Neural progenitor cell (in vitro differentiated cells): ENCODE measurements at regions not wholly inside any gene's neighbourhood (a gene's known extent, or its start where the extent isn't known, plus 50 kb on each side); places are given as distances from the start of the nearest gene placed in this dataset.
"Not testable (repeated sequence)": the region's sequence is repeated elsewhere in the genome, so short reads cannot be mapped to it uniquely, and the experiment has no call there.

Experiments
- DNase-seq: peaks from one replicate; pipeline ENCODE4 v3.0.0-alpha.2; 2016; ENCODE audit warnings: low spot score
- H2AFZ ChIP-seq: fragments of 200-600 bp; sonication (generic); replicated peaks from 2 replicates; pipeline ENCODE4 v1.6.1; 2016; ENCODE audit warnings: antibody characterized with exemption
- H3F3A ChIP-seq: fragments of 200-600 bp; sonication (generic); 2 replicates; pipeline ENCODE4 v1.6.1; 2016; ENCODE audit warnings: antibody characterized with exemption, low read depth
- H3K27ac ChIP-seq: fragments of 200-600 bp; sonication (generic); 2 replicates; pipeline ENCODE4 v1.5.1; 2016; ENCODE audit warnings: mild to moderate bottlenecking
- H3K27me3 ChIP-seq: fragments of 200-600 bp; sonication (generic); 2 replicates; pipeline ENCODE4 v1.6.1; 2016; ENCODE audit warnings: mild to moderate bottlenecking, moderate library complexity
- H3K36me3 ChIP-seq: fragments of 200-600 bp; sonication (generic); 2 replicates; pipeline ENCODE4 v1.5.1; 2016
- H3K4me1 ChIP-seq: fragments of 200-600 bp; sonication (generic); 2 replicates; pipeline ENCODE4 v1.6.1; 2016; ENCODE audit warnings: mixed run types
- H3K4me2 ChIP-seq: fragments of 200-600 bp; sonication (generic); 2 replicates; pipeline ENCODE4 v1.6.1; 2016
- H3K4me3 ChIP-seq: fragments of 200-600 bp; sonication (generic); 2 replicates; pipeline ENCODE4 v1.5.1; 2016
- H3K79me2 ChIP-seq: fragments of 200-600 bp; sonication (generic); 2 replicates; pipeline ENCODE4 v1.6.1; 2016; ENCODE audit warnings: low read depth
- H3K9ac ChIP-seq: fragments of 200-600 bp; sonication (generic); 2 replicates; pipeline ENCODE4 v1.6.1; 2016
- H3K9me3 ChIP-seq: fragments of 200-600 bp; sonication (generic); 2 replicates; pipeline ENCODE4 v1.5.1; 2016; ENCODE audit warnings: low read depth
- H4K20me1 ChIP-seq: fragments of 200-600 bp; sonication (generic); 2 replicates; pipeline ENCODE4 v1.6.1; 2016; ENCODE audit warnings: low read depth
- H3K27ac Mint-ChIP-seq: 3 replicates; pipeline ENCODE4 v1.8.0; 2021; ENCODE audit warnings: mixed read lengths
- H3K27me3 Mint-ChIP-seq: 2 replicates; pipeline ENCODE4 v1.8.0; 2022; ENCODE audit warnings: low read depth, mild to moderate bottlenecking, inconsistent platforms, moderate library complexity, mixed read lengths; ENCODE audit not compliant: insufficient read depth
- H3K36me3 Mint-ChIP-seq: 3 replicates; pipeline ENCODE4 v1.8.0; 2021; ENCODE audit warnings: mixed read lengths
- H3K4me1 Mint-ChIP-seq: 3 replicates; pipeline ENCODE4 v1.8.0; 2021; ENCODE audit warnings: mixed read lengths
- H3K4me3 Mint-ChIP-seq: 3 replicates; pipeline ENCODE4 v1.8.0; 2021; ENCODE audit warnings: mild to moderate bottlenecking, moderate library complexity, mixed read lengths
- H3K9me3 Mint-ChIP-seq: 3 replicates; pipeline ENCODE4 v1.8.0; 2020; ENCODE audit warnings: mixed read lengths
- CTCF ChIP-seq: fragments of 200-600 bp; sonication (generic); IDR thresholded peaks from 2 replicates; pipeline ENCODE4 v1.5.1; 2017; ENCODE audit warnings: antibody characterized with exemption, mild to moderate bottlenecking
- EZH2 ChIP-seq: fragments of 200-600 bp; sonication (generic); IDR thresholded peaks from 2 replicates; pipeline ENCODE4 v1.6.1; 2017; ENCODE audit warnings: antibody characterized with exemption, mild to moderate bottlenecking, moderate library complexity
- EZH2phosphoT487 ChIP-seq: fragments of 200-600 bp; sonication (generic); IDR thresholded peaks from 2 replicates; pipeline ENCODE4 v1.6.1; 2017; ENCODE audit warnings: antibody characterized with exemption

GRCh38 chr2:14776216-14776615 is 143.7 kb downstream of the LRATD1 start:
- H3K9ac ChIP-seq: no peak overlapping the region

DNA sequence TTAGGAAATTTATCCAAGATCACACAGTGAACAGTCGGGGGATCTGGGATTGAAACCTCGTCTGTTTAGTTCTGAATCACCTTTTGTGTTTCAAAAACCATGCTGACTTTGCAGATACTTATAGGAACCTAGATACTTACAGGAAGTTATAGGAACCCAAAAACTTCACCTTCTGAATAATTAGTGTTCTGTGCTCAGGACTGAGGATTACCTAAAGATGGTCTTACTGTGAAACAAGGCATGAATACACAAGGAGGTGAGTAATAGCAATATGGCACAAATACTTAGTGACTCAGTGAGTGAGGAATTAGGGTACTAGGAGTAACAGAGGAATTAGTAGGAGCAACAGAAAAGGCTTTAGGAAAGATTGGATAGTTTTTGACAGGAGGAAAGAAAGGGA is 145.5 kb downstream of the LRATD1 start:
- TF ChIP-seq EZH2phosphoT487 (no peak), EZH2 (no peak), CTCF (no peak)
- Histone ChIP-seq H2AFZ (no peak overlapping the region), H3K9me3 (no peaks in the 10 kb centered on the region), H3K36me3 (no peaks in the 10 kb centered on the region), H3F3A (no peaks in the 10 kb centered on the region), H3K27me3 (no peaks in the 10 kb centered on the region), H3K4me3 (no peak overlapping the region), H3K79me2 (no peaks in the 10 kb centered on the region), H3K4me2 (no peak overlapping the region), H3K9ac (no peak overlapping the region), H4K20me1 (no peaks in the 10 kb centered on the region), H3K27ac (no peak overlapping the region), H3K4me1 (no peaks in the 10 kb centered on the region)
- Mint-ChIP-seq H3K36me3 (no peaks in the 10 kb centered on the region), H3K27ac (no peak overlapping the region), H3K27me3 (no peaks in the 10 kb centered on the region), H3K4me1 (peaks cover 15% of the 10 kb centered on the region), H3K9me3 (peaks cover 4% of the 10 kb centered on the region), H3K4me3 (no peak overlapping the region)
- DNase-seq: no peak

More at GRCh38 chr2:14776216-14776615, 143.7 kb downstream of the LRATD1 start:
- Histone ChIP-seq H3K27ac (no peak overlapping the region), H2AFZ (no peak overlapping the region), H3K79me2 (no peaks in the 10 kb centered on the region), H3K9me3 (no peaks in the 10 kb centered on the region), H3K4me1 (no peaks in the 10 kb centered on the region), H3K36me3 (no peaks in the 10 kb centered on the region), H4K20me1 (no peaks in the 10 kb centered on the region), H3F3A (no peaks in the 10 kb centered on the region), H3K4me2 (no peak overlapping the region), H3K27me3 (no peaks in the 10 kb centered on the region), H3K4me3 (no peak overlapping the region)
- no peaks in the 10 kb centered on the region for H3K27me3 Mint-ChIP-seq
- no peak overlapping the region for H3K27ac Mint-ChIP-seq
- no peaks in the 10 kb centered on the region for H3K9me3 Mint-ChIP-seq
- TF ChIP-seq CTCF (no peak), EZH2phosphoT487 (no peak), EZH2 (no peak)
- DNase-seq: no peak
- H3K4me1 Mint-ChIP-seq: peaks cover 15% of the 10 kb centered on the region
- H3K4me3 Mint-ChIP-seq: no peak overlapping the region
- no peaks in the 10 kb centered on the region for H3K36me3 Mint-ChIP-seq

GRCh38 chr2:14779252-14779651 is 146.7 kb downstream of the LRATD1 start:
- Histone ChIP-seq H3K27me3 (no peaks in the 10 kb centered on the region), H3K27ac (no peak overlapping the region), H3F3A (no peaks in the 10 kb centered on the region), H3K9me3 (no peaks in the 10 kb centered on the region), H3K36me3 (no peaks in the 10 kb centered on the region), H3K4me1 (no peaks in the 10 kb centered on the region), H3K4me3 (no peak overlapping the region), H3K79me2 (no peaks in the 10 kb centered on the region), H2AFZ (no peak overlapping the region), H3K9ac (no peak overlapping the region), H3K4me2 (no peak overlapping the region), H4K20me1 (no peaks in the 10 kb centered on the region)
- DNase-seq: no peak
- Mint-ChIP-seq H3K4me3 (no peak overlapping the region), H3K9me3 (peaks cover 4% of the 10 kb centered on the region), H3K27ac (no peak overlapping the region), H3K36me3 (no peaks in the 10 kb centered on the region), H3K4me1 (peaks cover 14% of the 10 kb centered on the region), H3K27me3 (no peaks in the 10 kb centered on the region)
- TF ChIP-seq CTCF: no peak
- TF ChIP-seq EZH2phosphoT487: no peak
- TF ChIP-seq EZH2: no peak

- no peak overlapping the region for H3K4me3 ChIP-seq
- no peaks in the 10 kb centered on the region for H3K9me3 ChIP-seq
- no peak overlapping the region for H2AFZ ChIP-seq
- H3K27ac Mint-ChIP-seq: no peak overlapping the region
- no peak overlapping the region for H3K9ac ChIP-seq
- TF ChIP-seq EZH2 (no peak), CTCF (no peak), EZH2phosphoT487 (no peak)
- DNase-seq: no peak
- no peaks in the 10 kb centered on the region for H3F3A ChIP-seq
- no peaks in the 10 kb centered on the region for H3K36me3 ChIP-seq
- H3K79me2 ChIP-seq: no peaks in the 10 kb centered on the region
- no peaks in the 10 kb centered on the region for H3K27me3 Mint-ChIP-seq
- no peak overlapping the region for H3K27ac ChIP-seq
- H3K4me1 Mint-ChIP-seq: peaks cover 9% of the 10 kb centered on the region
- no peaks in the 10 kb centered on the region for H4K20me1 ChIP-seq
- no peaks in the 10 kb centered on the region for H3K27me3 ChIP-seq
- no peaks in the 10 kb centered on the region for H3K4me1 ChIP-seq
- no peaks in the 10 kb centered on the region for H3K36me3 Mint-ChIP-seq
- no peak overlapping the region for H3K4me2 ChIP-seq
- H3K4me3 Mint-ChIP-seq: no peak overlapping the region
- H3K9me3 Mint-ChIP-seq: peaks cover 4% of the 10 kb centered on the region
These were observed 148.6 kb downstream of the LRATD1 start for GRCh38 chr2:14781142-14781541.

GRCh38 chr2:14788814-14789213 is 156.3 kb downstream of the LRATD1 start:
- not testable (repeated sequence) for H3K4me1 Mint-ChIP-seq, DNase-seq, H3K27ac Mint-ChIP-seq, H3K4me3 ChIP-seq, H3K9me3 ChIP-seq, H3K4me2 ChIP-seq, H3K79me2 ChIP-seq, H3K27me3 Mint-ChIP-seq, H3K9ac ChIP-seq, H3K36me3 ChIP-seq, H3K4me3 Mint-ChIP-seq, H2AFZ ChIP-seq, H3K27me3 ChIP-seq, H3K4me1 ChIP-seq, H4K20me1 ChIP-seq, H3K36me3 Mint-ChIP-seq, H3K27ac ChIP-seq, H3F3A ChIP-seq
- H3K9me3 Mint-ChIP-seq: peaks cover 18% of the 10 kb centered on the region
